HUES48 (cell line): ENCODE measurements at regions not wholly inside any gene's neighbourhood (a gene's known extent, or its start where the extent isn't known, plus 50 kb on each side); places are given as distances from the start of the nearest gene placed in this dataset.

Source experiments
- H3K27ac ChIP-seq: one replicate; pipeline ENCODE4 v1.7.0; 2013; ENCODE audit warnings: low read depth, low read length, inconsistent platforms
- H3K27me3 ChIP-seq: 2 replicates; pipeline ENCODE4 v1.6.1; 2013; ENCODE audit warnings: mild to moderate bottlenecking, low read length; ENCODE audit not compliant: control insufficient read depth, insufficient read depth
- H3K36me3 ChIP-seq: 2 replicates; pipeline ENCODE4 v1.6.1; 2013; ENCODE audit warnings: low read length; ENCODE audit not compliant: control insufficient read depth, insufficient read depth
- H3K4me1 ChIP-seq: 2 replicates; pipeline ENCODE4 v1.6.1; 2013; ENCODE audit warnings: mild to moderate bottlenecking, low read length; ENCODE audit not compliant: control insufficient read depth, insufficient read depth
- H3K4me3 ChIP-seq: 2 replicates; pipeline ENCODE4 v1.5.1; 2013; ENCODE audit warnings: mild to moderate bottlenecking, low read depth, low read length
- H3K9ac ChIP-seq: 2 replicates; pipeline ENCODE4 v1.6.1; 2013; ENCODE audit warnings: mild to moderate bottlenecking, low read depth, low read length, moderate library complexity
- H3K9me3 ChIP-seq: 2 replicates; pipeline ENCODE4 v1.6.1; 2013; ENCODE audit warnings: low read length; ENCODE audit not compliant: control insufficient read depth, insufficient read depth

DNA sequence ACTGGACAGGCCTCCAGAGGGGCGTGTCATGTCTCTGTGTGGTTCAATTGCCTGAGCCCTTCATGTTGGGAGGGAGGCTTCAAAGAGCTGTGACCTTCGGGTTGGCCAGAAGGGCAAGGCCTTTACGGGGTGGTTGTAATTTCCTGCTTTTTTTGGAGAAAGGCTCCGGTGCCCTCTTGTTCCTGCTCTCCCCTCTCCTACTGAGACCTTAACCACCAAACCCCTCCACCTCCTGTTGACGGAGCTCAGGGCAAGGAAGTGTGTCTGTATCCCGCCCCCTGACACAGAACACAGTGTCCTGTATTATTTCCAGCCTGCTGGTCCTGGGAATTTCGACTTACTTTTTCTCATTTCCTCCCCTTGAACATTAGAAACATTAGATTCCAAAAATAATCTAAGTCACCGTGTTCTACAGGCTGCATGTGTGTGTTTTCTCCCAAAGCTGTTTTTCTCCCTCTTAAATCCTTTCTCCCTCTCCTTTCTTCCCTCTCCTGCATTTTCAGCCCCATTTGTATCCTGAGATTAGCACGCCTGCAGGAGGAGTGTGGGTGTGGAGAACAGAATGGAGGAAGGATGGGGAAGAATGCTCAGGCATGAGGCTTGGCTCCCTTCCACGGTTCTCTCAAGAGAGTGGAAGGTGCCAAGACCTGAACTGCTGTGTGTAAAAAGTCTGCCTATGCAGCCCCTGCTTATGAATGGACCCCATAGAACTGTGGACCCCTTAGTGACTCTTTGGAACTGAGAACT is 285.4 kb upstream of the ROPN1 start:
- Histone ChIP-seq H3K9me3 (no peaks in the 10 kb centered on the region), H3K9ac (no peak overlapping the region), H3K27ac (no peak overlapping the region), H3K4me3 (no peak overlapping the region), H3K36me3 (no peaks in the 10 kb centered on the region), H3K27me3 (no peaks in the 10 kb centered on the region), H3K4me1 (no peaks in the 10 kb centered on the region)

DNA sequence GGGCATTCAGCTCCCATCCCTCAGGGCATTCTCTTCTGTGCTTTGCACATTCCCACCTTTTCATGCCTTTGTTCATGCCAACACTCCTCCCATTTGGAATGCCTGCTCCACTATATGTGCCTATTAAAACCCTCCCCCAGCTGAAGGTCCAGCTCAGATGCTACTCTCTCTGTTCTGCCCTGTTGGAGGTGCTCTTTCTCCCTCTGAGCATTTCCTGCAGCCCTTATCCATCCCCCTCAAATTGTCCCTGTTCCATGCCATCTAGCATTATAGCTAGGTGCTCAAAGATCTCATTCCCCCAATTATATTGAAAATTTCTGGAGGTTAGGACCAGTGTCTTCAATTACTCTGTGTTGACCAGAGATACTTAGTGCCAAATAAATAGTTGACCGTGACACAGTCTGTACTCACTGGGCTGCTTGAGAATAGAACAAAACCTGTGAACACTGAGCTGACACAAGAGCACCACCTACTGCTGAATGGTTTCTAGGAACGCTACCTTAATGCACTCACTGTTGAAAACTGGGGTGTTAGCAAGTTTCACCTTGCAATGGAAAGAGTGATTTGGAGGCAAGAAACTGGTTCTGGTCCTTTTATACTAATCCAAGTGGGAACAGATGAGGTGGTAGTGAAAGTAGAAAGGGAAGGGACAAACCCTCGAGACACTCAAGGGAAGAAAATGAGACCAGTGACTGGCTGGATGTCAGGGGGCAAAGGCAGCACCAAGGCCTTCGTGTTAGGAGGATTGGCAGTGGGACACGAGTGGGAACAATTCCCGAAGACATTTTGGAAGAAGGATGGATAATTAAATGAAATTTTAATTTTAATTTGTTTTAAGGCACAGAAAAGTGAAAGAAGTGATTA is 289.8 kb upstream of the ROPN1 start:
- Histone ChIP-seq H3K9ac (no peak overlapping the region), H3K9me3 (no peaks in the 10 kb centered on the region), H3K27ac (no peak overlapping the region), H3K36me3 (no peaks in the 10 kb centered on the region), H3K4me1 (no peaks in the 10 kb centered on the region), H3K4me3 (no peak overlapping the region), H3K27me3 (no peaks in the 10 kb centered on the region)

DNA sequence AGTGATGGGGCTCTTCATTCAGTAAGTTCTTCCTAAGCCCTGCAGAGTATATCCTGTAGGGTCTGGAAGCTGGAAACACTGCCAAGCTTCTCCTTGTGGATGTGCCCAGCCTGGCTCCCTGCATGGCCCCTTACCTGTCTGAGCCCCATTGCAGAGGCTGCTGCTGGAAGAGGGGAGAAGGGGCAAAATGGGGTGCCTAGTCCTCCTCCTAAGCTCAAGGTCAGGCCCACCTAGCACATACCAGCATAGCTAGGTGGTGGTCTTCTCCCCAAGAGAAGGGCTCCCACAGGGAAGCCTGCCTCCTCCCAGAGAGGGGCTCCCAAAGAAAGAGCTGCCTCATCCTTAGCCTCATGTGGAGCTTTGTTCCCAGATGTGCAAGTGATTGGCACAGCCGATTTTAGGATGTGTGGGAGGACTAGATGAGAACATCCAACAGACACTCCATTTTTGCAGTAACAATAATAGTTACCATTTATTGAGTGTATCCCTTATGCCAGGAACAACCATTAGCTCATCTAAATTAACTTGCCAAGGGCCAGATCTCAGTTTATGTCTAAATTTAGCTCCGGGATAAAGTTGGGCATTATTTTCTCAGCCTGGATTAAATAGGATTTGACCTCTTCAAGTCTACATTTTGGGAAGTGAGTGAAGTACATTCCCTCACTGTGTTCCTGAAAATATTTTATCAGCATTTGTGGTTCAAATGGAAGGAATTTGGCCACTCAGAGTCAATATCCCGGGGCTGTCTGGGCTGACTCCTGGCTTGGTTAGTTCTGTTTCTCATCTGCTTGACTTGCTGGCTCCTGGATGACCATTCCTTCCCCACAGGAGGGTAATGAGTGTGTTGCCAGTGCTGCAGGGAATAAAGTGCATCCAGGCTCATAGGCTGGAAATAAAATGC is 291.1 kb upstream of the ROPN1 start:
- no peaks in the 10 kb centered on the region for H3K27me3 ChIP-seq
- H3K27ac ChIP-seq = no peak overlapping the region
- H3K4me3 ChIP-seq = no peak overlapping the region
- H3K9ac ChIP-seq = no peak overlapping the region
- no peaks in the 10 kb centered on the region for H3K36me3 ChIP-seq
- H3K4me1 ChIP-seq = no peaks in the 10 kb centered on the region
- no peaks in the 10 kb centered on the region for H3K9me3 ChIP-seq

DNA sequence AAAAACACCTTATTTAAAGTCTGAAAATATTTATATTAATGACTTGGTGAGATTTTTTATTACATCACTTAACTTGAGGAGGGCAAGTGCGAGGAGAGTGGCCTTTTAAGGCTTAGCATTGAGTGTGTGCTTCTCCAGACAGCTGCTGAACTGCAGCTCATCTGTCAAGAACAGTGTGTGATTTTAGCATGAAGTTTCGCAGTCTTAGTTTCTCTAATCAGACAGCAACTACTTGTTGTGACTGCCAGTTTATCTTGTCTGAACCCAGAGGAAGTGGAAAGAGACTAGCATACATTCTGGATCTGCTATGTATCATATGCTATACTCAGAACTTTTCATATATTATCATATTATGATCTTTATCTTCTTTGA is 291.7 kb upstream of the ROPN1 start:
- H3K36me3 ChIP-seq = no peaks in the 10 kb centered on the region
- no peaks in the 10 kb centered on the region for H3K4me1 ChIP-seq
- no peak overlapping the region for H3K9ac ChIP-seq
- no peaks in the 10 kb centered on the region for H3K27me3 ChIP-seq
- no peak overlapping the region for H3K4me3 ChIP-seq
- no peak overlapping the region for H3K27ac ChIP-seq
- no peaks in the 10 kb centered on the region for H3K9me3 ChIP-seq

DNA sequence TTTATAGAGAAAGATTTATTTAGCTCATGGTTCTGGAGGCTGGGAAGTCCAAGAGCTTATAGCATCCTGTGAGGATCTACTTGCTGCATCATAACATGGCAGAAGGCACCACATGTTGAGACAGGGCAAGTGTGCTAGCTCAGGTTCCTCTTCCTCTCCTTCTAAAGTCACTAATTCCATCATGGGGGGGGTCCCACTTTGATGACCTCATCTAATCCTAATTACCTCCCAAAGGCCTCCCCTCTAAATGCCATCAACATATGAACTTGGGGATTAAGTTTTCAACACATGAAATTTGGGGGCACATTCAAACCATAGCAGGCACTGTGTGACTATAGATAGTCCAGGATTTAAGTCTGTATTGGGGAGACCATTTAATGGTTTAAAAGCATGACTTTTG is 297.1 kb upstream of the ROPN1 start:
- H3K9ac ChIP-seq = no peak overlapping the region
- no peak overlapping the region for H3K27ac ChIP-seq
- no peaks in the 10 kb centered on the region for H3K9me3 ChIP-seq
- no peaks in the 10 kb centered on the region for H3K36me3 ChIP-seq
- H3K4me1 ChIP-seq = no peaks in the 10 kb centered on the region
- no peak overlapping the region for H3K4me3 ChIP-seq
- H3K27me3 ChIP-seq = no peaks in the 10 kb centered on the region

DNA sequence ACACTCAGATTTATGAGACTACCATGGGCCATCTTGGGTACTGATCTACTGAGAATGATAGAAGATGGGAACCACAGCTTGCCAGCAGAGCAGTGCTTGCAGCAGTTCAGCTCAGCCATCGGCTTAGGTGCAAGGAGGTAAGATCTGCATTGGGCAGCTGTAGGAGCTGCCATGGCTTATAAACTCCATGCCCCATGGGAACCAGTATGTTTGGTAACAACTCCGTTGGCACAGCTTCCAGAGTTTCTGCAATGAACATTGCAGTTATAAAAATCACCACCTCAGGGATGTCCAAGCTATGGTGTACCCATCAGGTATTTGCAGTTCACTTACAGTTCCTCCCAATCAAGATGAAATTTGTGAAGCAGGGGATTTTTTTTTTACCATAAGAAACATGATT is 299.1 kb upstream of the ROPN1 start:
- Histone ChIP-seq H3K27me3 (no peaks in the 10 kb centered on the region), H3K27ac (no peak overlapping the region), H3K36me3 (no peaks in the 10 kb centered on the region), H3K9me3 (no peaks in the 10 kb centered on the region), H3K9ac (no peak overlapping the region), H3K4me1 (no peaks in the 10 kb centered on the region), H3K4me3 (no peak overlapping the region)

DNA sequence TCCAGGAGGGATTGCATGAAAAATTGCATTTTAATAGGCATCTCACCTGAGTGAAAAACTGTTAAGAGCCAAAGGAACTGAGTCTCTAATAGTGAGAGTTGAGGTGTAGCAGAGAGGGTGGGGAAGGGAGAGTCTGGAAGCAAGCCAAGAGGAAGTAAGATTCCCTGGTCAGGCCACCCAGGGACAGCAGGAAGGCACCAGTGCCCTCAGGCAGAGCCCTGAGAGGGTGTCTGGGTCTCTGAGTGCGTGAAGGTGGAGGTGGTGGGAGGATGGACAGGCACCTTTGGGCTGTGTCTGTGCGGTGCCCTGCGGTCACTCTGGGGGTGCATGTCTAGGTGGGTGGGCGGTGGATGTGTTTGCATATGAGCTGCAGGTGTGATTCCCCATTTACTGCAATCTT is 300.4 kb upstream of the ROPN1 start:
- Histone ChIP-seq H3K4me1 (no peaks in the 10 kb centered on the region), H3K9me3 (no peaks in the 10 kb centered on the region), H3K36me3 (no peaks in the 10 kb centered on the region), H3K27me3 (no peaks in the 10 kb centered on the region), H3K9ac (no peak overlapping the region), H3K4me3 (no peak overlapping the region), H3K27ac (no peak overlapping the region)

DNA sequence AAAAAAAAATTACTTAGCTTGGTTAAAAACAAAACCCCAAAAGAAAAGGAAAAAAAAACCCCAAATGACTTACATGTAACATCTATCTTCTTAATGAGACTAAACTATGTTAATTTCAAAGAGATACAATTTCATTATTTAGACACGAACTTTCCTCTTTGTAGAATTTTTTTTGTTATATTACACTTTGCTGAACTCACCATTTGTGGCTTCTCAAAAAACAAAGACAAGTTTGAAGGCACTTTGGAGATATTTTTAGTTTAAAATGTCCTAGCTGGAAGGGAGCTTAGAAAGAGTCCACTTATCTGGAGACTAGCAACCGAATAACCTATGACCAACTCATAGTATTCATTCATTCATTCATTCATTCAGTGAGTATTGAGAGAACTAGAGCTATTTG is 301.7 kb upstream of the ROPN1 start:
- H3K27me3 ChIP-seq = no peaks in the 10 kb centered on the region
- H3K9ac ChIP-seq = no peak overlapping the region
- no peaks in the 10 kb centered on the region for H3K4me1 ChIP-seq
- no peaks in the 10 kb centered on the region for H3K9me3 ChIP-seq
- H3K36me3 ChIP-seq = no peaks in the 10 kb centered on the region
- H3K4me3 ChIP-seq = no peak overlapping the region
- no peak overlapping the region for H3K27ac ChIP-seq

DNA sequence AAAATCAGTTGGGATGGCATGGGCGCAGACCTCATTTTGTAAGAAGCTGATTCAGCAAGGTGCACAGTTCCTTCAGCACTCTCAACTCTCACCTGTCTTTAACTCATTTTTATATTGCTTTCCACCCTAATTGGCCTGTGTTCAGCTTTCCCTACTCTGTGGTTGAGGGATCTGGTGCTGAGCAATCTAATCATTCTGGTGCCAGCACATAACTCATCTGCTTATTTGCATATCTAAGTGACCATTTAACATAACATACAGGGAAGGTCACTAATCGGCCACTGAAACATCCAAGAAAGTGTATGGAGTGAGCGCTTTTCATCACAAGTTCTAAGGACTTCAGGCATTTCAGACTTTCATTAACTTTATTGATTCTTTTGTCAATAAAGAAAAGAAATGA is 303.4 kb upstream of the ROPN1 start:
- Histone ChIP-seq H3K9ac (no peak overlapping the region), H3K27ac (no peak overlapping the region), H3K4me3 (no peak overlapping the region), H3K36me3 (no peaks in the 10 kb centered on the region), H3K9me3 (no peaks in the 10 kb centered on the region), H3K4me1 (no peaks in the 10 kb centered on the region), H3K27me3 (no peaks in the 10 kb centered on the region)

DNA sequence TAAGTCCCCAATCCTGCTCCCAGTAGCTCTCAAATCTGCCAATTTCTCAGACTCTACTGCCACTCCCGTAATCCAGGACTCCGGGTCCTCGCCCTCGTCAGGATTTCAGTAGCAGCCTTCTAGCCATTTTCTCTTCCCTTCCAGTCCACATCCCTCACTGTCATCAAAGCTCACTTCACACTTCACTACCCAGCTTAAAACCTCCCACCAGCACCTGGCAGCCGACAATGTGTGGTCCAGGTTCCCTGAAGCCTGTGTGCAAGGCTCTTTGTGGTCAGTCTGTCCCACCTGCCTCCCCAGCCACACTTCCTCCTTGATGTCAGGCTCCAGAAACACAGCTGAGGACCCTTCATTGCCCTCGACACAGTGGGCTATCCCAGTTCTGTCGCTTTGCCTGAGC is 304.5 kb upstream of the ROPN1 start:
- Histone ChIP-seq H3K27me3 (no peaks in the 10 kb centered on the region), H3K27ac (no peak overlapping the region), H3K9ac (no peak overlapping the region), H3K36me3 (no peaks in the 10 kb centered on the region), H3K4me3 (no peak overlapping the region), H3K9me3 (no peaks in the 10 kb centered on the region), H3K4me1 (no peaks in the 10 kb centered on the region)
